Neural progenitor cell (in vitro differentiated cells): ENCODE measurements at regions not wholly inside any gene's neighbourhood (a gene's known extent, or its start where the extent isn't known, plus 50 kb on each side); places are given as distances from the start of the nearest gene placed in this dataset.

ENCODE experiments used
- CTCF ChIP-seq: fragments of 200-600 bp; sonication (generic); IDR thresholded peaks from 2 replicates; pipeline ENCODE4 v1.5.1; 2017; ENCODE audit warnings: antibody characterized with exemption, mild to moderate bottlenecking
- EZH2 ChIP-seq: fragments of 200-600 bp; sonication (generic); IDR thresholded peaks from 2 replicates; pipeline ENCODE4 v1.6.1; 2017; ENCODE audit warnings: antibody characterized with exemption, mild to moderate bottlenecking, moderate library complexity

- TF ChIP-seq CTCF = no peak
- no peak for TF ChIP-seq EZH2
Observed at GRCh38 chr11:69995697-69996096, 82.4 kb upstream of the ANO1 start.
